CD14-positive monocyte (primary cell): ENCODE measurements at regions not wholly inside any gene's neighbourhood (a gene's known extent, or its start where the extent isn't known, plus 50 kb on each side); places are given as distances from the start of the nearest gene placed in this dataset.

Experiments used
- DNase-seq, 3 donors: peaks; one replicate each; pipeline ENCODE4 v3.0.0-alpha.2; 2011 to 2022
- H2AFZ ChIP-seq: 2 replicates; pipeline ENCODE4 v1.6.0; 2012; ENCODE audit warnings: mild to moderate bottlenecking, low read depth, low read length, inconsistent platforms; ENCODE audit not compliant: insufficient read depth, poor library complexity, severe bottlenecking
- H3K27ac ChIP-seq, 2 donors: 1 replicate in 1 of 2; 2 replicates in 1 of 2; pipeline ENCODE4 v1.5.1; 2012 to 2013; ENCODE audit warnings: low read length in 2 of 2, control low read depth in 1 of 2, inconsistent platforms in 1 of 2, low read depth in 1 of 2, mild to moderate bottlenecking in 1 of 2
- H3K27me3 ChIP-seq, 2 donors: one replicate each; pipeline versions ENCODE4 v1.6.0 to v1.6.1; 2011 to 2013; ENCODE audit warnings: low read length in 2 of 2; ENCODE audit not compliant: control insufficient read depth in 2 of 2, insufficient read depth in 2 of 2
- H3K36me3 ChIP-seq, 2 donors: replicated peaks in 1 of 2; 1 replicate in 1 of 2; 2 replicates in 1 of 2; pipeline versions ENCODE4 v1.5.1 to v1.6.1; 2012 to 2013; ENCODE audit warnings: low read length in 2 of 2, control low read depth in 1 of 2, inconsistent platforms in 1 of 2, mild to moderate bottlenecking in 1 of 2; ENCODE audit not compliant: insufficient read depth in 2 of 2, control insufficient read depth in 1 of 2
- H3K4me1 ChIP-seq, 2 donors: 1 replicate in 1 of 2; 2 replicates in 1 of 2; pipeline versions ENCODE4 v1.5.1 to v1.6.1; 2012 to 2013; ENCODE audit warnings: low read length in 2 of 2, control low read depth in 1 of 2, inconsistent platforms in 1 of 2, mild to moderate bottlenecking in 1 of 2, moderate library complexity in 1 of 2; ENCODE audit not compliant: insufficient read depth in 2 of 2, control insufficient read depth in 1 of 2
- H3K4me2 ChIP-seq: replicated peaks from 2 replicates; pipeline ENCODE3; 2012; ENCODE audit warnings: low read length, moderate library complexity, mild to moderate bottlenecking; ENCODE audit not compliant: poor library complexity, severe bottlenecking; ENCODE audit errors: extremely low read depth
- H3K4me3 ChIP-seq, 3 experiments: fragments of 200-600 bp in 1 of 3; sonication (generic) in 1 of 3; replicated peaks in 1 of 3; 1 replicate in 2 of 3; 2 replicates in 1 of 3; pipeline ENCODE4 v1.5.1; 2011 to 2013; ENCODE audit warnings: low read length in 3 of 3, mild to moderate bottlenecking in 3 of 3, control low read depth in 2 of 3, low read depth in 2 of 3, inconsistent platforms in 1 of 3, moderate library complexity in 1 of 3
- H3K79me2 ChIP-seq: 2 replicates; pipeline ENCODE4 v1.6.0; 2012; ENCODE audit warnings: mild to moderate bottlenecking, control low read depth, inconsistent platforms, low read length, moderate library complexity; ENCODE audit not compliant: insufficient read depth
- H3K9ac ChIP-seq: 2 replicates; pipeline ENCODE4 v1.6.0; 2017; ENCODE audit warnings: low read length, mild to moderate bottlenecking; ENCODE audit not compliant: insufficient read depth, poor library complexity, severe bottlenecking
- H3K9me3 ChIP-seq, 2 donors: replicated peaks in 1 of 2; 1 replicate in 1 of 2; 2 replicates in 1 of 2; pipeline versions ENCODE4 v1.5.1 to v1.6.1; 2012 to 2013; ENCODE audit warnings: low read length in 2 of 2, control low read depth in 1 of 2; ENCODE audit not compliant: control insufficient read depth in 1 of 2, insufficient read depth in 1 of 2
- H4K20me1 ChIP-seq: 2 replicates; pipeline ENCODE4 v1.6.0; 2012; ENCODE audit warnings: mild to moderate bottlenecking, low read length, control low read depth, moderate library complexity; ENCODE audit not compliant: insufficient read depth
- H3K27ac Mint-ChIP-seq, 7 donors: one replicate each; pipeline ENCODE4 v1.8.0; 2020; ENCODE audit warnings: mild to moderate bottlenecking in 7 of 7, mixed read lengths in 7 of 7, moderate library complexity in 6 of 7, inconsistent platforms in 2 of 7
- H3K27me3 Mint-ChIP-seq, 3 donors: one replicate each; pipeline ENCODE4 v1.8.0; 2021 to 2022; ENCODE audit warnings: low read depth in 3 of 3, mild to moderate bottlenecking in 3 of 3, mixed read lengths in 3 of 3, moderate library complexity in 3 of 3, inconsistent platforms in 1 of 3
- H3K36me3 Mint-ChIP-seq, 2 donors: one replicate each; pipeline ENCODE4 v1.8.0; 2020; ENCODE audit warnings: mixed read lengths in 2 of 2, inconsistent platforms in 1 of 2, mild to moderate bottlenecking in 1 of 2
- H3K4me1 Mint-ChIP-seq: one replicate; pipeline ENCODE4 v1.8.0; 2020; ENCODE audit warnings: mild to moderate bottlenecking, mixed read lengths
- H3K4me3 Mint-ChIP-seq, 2 donors: one replicate each; pipeline ENCODE4 v1.8.0; 2020; ENCODE audit warnings: mild to moderate bottlenecking in 2 of 2, mixed read lengths in 2 of 2, moderate library complexity in 1 of 2
- H3K9me3 Mint-ChIP-seq, 7 donors: one replicate each; pipeline ENCODE4 v1.8.0; 2020 to 2022; ENCODE audit warnings: mixed read lengths in 7 of 7, mild to moderate bottlenecking in 6 of 7, moderate library complexity in 6 of 7, inconsistent platforms in 2 of 7
- WGBS: methylation state at CpG from one replicate; pipeline ENCODE4 v1.1.5; 2013; ENCODE audit warnings: missing lambda C conversion rate; ENCODE audit not compliant: insufficient coverage; 5-methylcytosine and 5-hydroxymethylcytosine counted together
- intact Hi-C, 2 donors: fragments of 100-400 bp; cut with micrococcal nuclease; formaldehyde crosslinking; loops; one replicate each; pipeline versions ENCODE4 v1.15.0 to v1.15.1; 2023
- TF ChIP-seq, protein P1 (sequence below): fragments of 200-600 bp; IDR thresholded peaks from one replicate; pipeline ENCODE4 v1.8.0; 2022; ENCODE audit warnings: antibody characterized with exemption, mild to moderate bottlenecking

- H4K20me1 ChIP-seq, result no peaks in the 10 kb centered on the region
- DNase-seq, result no peak
- no peaks in the 10 kb centered on the region for H3K36me3 ChIP-seq
- no CpG with 5 or more reads among the region's 2 CpGs for WGBS
- peaks cover 0 to 8% of the 10 kb centered on the region in 2 donors for H3K9me3 ChIP-seq
- intact Hi-C loops, result no loop called here
- TF ChIP-seq, protein P1, sequence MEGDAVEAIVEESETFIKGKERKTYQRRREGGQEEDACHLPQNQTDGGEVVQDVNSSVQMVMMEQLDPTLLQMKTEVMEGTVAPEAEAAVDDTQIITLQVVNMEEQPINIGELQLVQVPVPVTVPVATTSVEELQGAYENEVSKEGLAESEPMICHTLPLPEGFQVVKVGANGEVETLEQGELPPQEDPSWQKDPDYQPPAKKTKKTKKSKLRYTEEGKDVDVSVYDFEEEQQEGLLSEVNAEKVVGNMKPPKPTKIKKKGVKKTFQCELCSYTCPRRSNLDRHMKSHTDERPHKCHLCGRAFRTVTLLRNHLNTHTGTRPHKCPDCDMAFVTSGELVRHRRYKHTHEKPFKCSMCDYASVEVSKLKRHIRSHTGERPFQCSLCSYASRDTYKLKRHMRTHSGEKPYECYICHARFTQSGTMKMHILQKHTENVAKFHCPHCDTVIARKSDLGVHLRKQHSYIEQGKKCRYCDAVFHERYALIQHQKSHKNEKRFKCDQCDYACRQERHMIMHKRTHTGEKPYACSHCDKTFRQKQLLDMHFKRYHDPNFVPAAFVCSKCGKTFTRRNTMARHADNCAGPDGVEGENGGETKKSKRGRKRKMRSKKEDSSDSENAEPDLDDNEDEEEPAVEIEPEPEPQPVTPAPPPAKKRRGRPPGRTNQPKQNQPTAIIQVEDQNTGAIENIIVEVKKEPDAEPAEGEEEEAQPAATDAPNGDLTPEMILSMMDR, result peak; percentile 45
- Mint-ChIP-seq H3K27me3 (peaks cover 0 to 2% (median 2%) of the 10 kb centered on the region in 3 donors), H3K27ac (no peak overlapping the region), H3K36me3 (no peaks in the 10 kb centered on the region), H3K9me3 (peaks cover 0 to 5% (median 2%) of the 10 kb centered on the region in 7 donors), H3K4me3 (no peak overlapping the region), H3K4me1 (no peaks in the 10 kb centered on the region)
- H2AFZ ChIP-seq, result no peak overlapping the region
- no peak overlapping the region for H3K9ac ChIP-seq
- H3K4me1 ChIP-seq, result no peaks in the 10 kb centered on the region
- no peaks in the 10 kb centered on the region for H3K27me3 ChIP-seq
- H3K4me3 ChIP-seq, result no peak overlapping the region
- H3K79me2 ChIP-seq, result no peaks in the 10 kb centered on the region
- no peak overlapping the region for H3K27ac ChIP-seq
- H3K4me2 ChIP-seq, result no peak overlapping the region
Measured at GRCh38 chr1:222171005-222171404, 376.9 kb downstream of the HHIPL2 start.

DNA sequence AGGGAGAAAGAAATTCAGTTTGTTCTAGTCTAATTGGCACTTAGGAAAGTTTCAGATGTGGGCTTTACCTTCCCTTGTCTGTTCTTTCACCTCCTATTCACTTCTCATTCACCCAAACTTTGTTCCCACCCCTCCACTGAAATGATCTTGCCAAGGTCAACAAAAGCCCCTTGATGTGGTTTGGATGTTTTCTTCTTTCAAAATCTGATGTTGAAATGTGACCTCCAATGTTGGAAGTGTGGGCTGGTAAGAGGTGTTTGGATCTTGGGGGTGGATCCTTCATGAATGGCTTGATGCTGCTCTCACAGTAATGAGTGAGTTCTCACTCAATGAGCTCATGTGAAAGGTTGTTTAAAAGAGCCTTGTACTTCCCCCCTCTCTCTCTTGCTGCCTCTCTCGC lies 379.3 kb downstream of the HHIPL2 start:
- no CpG with 5 or more reads among the region's 1 CpG for WGBS
- no peaks in the 10 kb centered on the region for H3K27me3 ChIP-seq
- H3K9me3 Mint-ChIP-seq, result peaks cover 0 to 3% (median 0%) of the 10 kb centered on the region in 7 donors
- intact Hi-C loops, result no loop called here
- no peaks in the 10 kb centered on the region for H3K4me1 Mint-ChIP-seq
- no peaks in the 10 kb centered on the region for H4K20me1 ChIP-seq
- no peak overlapping the region for H3K4me3 Mint-ChIP-seq
- no peak overlapping the region for H2AFZ ChIP-seq
- H3K79me2 ChIP-seq, result no peaks in the 10 kb centered on the region
- peaks cover 0 to 8% of the 10 kb centered on the region in 2 donors for H3K9me3 ChIP-seq
- peaks cover 0 to 2% (median 2%) of the 10 kb centered on the region in 3 donors for H3K27me3 Mint-ChIP-seq
- TF ChIP-seq, protein P1, result no peak
- no peak for DNase-seq
- H3K9ac ChIP-seq, result no peak overlapping the region
- H3K4me1 ChIP-seq, result no peaks in the 10 kb centered on the region
- no peaks in the 10 kb centered on the region for H3K36me3 ChIP-seq
- H3K36me3 Mint-ChIP-seq, result no peaks in the 10 kb centered on the region
- no peak overlapping the region for H3K27ac ChIP-seq
- no peak overlapping the region for H3K4me2 ChIP-seq
- no peak overlapping the region for H3K27ac Mint-ChIP-seq
- no peak overlapping the region for H3K4me3 ChIP-seq
